ENCODE measurements at regions not wholly inside any gene's neighbourhood (a gene's known extent, or its start where the extent isn't known, plus 50 kb on each side); places are given as distances from the start of the nearest gene placed in this dataset.

DNA sequence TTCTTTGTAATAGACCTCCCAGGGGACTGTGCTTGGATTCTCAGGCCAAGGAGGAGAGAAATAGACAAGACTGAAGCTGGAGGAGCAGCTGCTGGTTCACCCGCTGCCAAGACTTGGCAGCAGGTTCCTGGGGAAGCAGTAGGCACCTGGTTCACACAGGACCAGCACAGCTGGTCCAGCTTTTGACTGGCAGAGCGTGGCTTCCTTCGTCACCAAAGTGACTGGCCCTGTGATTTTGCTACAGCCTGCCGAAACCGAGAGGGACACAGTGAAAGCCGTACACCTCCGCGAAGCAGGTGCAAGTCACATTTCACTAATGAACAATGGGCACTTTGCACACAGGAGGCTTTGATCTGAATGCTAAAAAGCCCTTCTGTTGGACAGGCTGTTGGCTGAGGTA, 199.0 kb downstream of the RNF144B start (continued):
- TF ChIP-seq CBX5 (IDR thresholded peaks at IDR 0.05; ENCODE audit: low read depth) (no peak), SMARCA5 (IDR thresholded peaks at IDR 0.05) (no peak), EED (IDR thresholded peaks at IDR 0.05; ENCODE audit: low read depth) (no peak), MEF2B (IDR thresholded peaks at IDR 0.05; ENCODE audit: partially characterized antibody, poor library complexity, severe bottlenecking) (peak; percentile 24), IKZF1 (conservative IDR thresholded peaks at IDR 0.05) (peak; percentile 86), IKZF2 (IDR thresholded peaks at IDR 0.05) (peak; percentile 26 to 48; a peak in 2 of 4 replicates), RELA (IDR thresholded peaks at IDR 0.05; ENCODE audit: borderline replicate concordance, partially characterized antibody) (no peak), HDGF (IDR thresholded peaks at IDR 0.05) (no peak), MTA2 (IDR thresholded peaks at IDR 0.05; ENCODE audit: low read depth) (peak; percentile 66), BHLHE40 (IDR thresholded peaks at IDR 0.05; ENCODE audit: borderline replicate concordance in 1 of 2, low read depth in 2 of 2, low read length in 1 of 2) (peak in 1 of 2 experiments; percentile 85; a peak in 2 of 4 replicates), TCF12 (IDR thresholded peaks at IDR 0.05; ENCODE audit: low read depth, low read length) (peak; percentile 78)
- TF ChIP-seq, protein P1, sequence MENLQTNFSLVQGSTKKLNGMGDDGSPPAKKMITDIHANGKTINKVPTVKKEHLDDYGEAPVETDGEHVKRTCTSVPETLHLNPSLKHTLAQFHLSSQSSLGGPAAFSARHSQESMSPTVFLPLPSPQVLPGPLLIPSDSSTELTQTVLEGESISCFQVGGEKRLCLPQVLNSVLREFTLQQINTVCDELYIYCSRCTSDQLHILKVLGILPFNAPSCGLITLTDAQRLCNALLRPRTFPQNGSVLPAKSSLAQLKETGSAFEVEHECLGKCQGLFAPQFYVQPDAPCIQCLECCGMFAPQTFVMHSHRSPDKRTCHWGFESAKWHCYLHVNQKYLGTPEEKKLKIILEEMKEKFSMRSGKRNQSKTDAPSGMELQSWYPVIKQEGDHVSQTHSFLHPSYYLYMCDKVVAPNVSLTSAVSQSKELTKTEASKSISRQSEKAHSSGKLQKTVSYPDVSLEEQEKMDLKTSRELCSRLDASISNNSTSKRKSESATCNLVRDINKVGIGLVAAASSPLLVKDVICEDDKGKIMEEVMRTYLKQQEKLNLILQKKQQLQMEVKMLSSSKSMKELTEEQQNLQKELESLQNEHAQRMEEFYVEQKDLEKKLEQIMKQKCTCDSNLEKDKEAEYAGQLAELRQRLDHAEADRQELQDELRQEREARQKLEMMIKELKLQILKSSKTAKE (IDR thresholded peaks at IDR 0.05; ENCODE audit: low read depth, poor library complexity, severe bottlenecking): no peak
- TF ChIP-seq, protein P2, sequence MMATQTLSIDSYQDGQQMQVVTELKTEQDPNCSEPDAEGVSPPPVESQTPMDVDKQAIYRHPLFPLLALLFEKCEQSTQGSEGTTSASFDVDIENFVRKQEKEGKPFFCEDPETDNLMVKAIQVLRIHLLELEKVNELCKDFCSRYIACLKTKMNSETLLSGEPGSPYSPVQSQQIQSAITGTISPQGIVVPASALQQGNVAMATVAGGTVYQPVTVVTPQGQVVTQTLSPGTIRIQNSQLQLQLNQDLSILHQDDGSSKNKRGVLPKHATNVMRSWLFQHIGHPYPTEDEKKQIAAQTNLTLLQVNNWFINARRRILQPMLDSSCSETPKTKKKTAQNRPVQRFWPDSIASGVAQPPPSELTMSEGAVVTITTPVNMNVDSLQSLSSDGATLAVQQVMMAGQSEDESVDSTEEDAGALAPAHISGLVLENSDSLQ (IDR thresholded peaks at IDR 0.05): peak; percentile 59; the same call in 1 of the 2 replicates

All from GM12878 (cell line).